ENCODE measurements at regions not wholly inside any gene's neighbourhood (a gene's known extent, or its start where the extent isn't known, plus 50 kb on each side); places are given as distances from the start of the nearest gene placed in this dataset.

GRCh38 chr6:43974643-43975230 lies 152.5 kb downstream of the MRPL14 start:
- H2BK12ac ChIP-seq (ENCODE audit: low read length) = no peak overlapping the region
- H3K9me3 ChIP-seq (ENCODE audit: insufficient read depth, low read depth, low read length) = no peaks in the 10 kb centered on the region
- no peaks in the 10 kb centered on the region for H3K4me1 ChIP-seq (ENCODE audit: control insufficient read depth in 1 of 2, insufficient read depth in 2 of 2, low read length in 2 of 2)
- no peaks in the 10 kb centered on the region for H3K79me2 ChIP-seq (ENCODE audit: control insufficient read depth, insufficient read depth, low read length, poor library complexity)
- H3K4me3 ChIP-seq (ENCODE audit: low read depth, low read length) = no peak overlapping the region
- H3K4me2 ChIP-seq (ENCODE audit: low read length) = no peak overlapping the region
- H3K14ac ChIP-seq (ENCODE audit: low read length) = no peak overlapping the region
- H2BK120ac ChIP-seq (ENCODE audit: insufficient read depth, low read length, poor library complexity) = no peak overlapping the region
- no peak overlapping the region for H3K18ac ChIP-seq (ENCODE audit: low read length)
- H3K9ac ChIP-seq (ENCODE audit: low read length) = no peak overlapping the region
- no peak overlapping the region for H2BK5ac ChIP-seq (ENCODE audit: low read depth, low read length, poor library complexity)
- H3K36me3 ChIP-seq (ENCODE audit: control insufficient read depth in 1 of 2, insufficient read depth in 2 of 2, low read length in 2 of 2) = no peaks in the 10 kb centered on the region
- H4K8ac ChIP-seq (ENCODE audit: low read depth, low read length) = no peak overlapping the region
- no peaks in the 10 kb centered on the region for H3K79me1 ChIP-seq (ENCODE audit: low read length)
- H2AFZ ChIP-seq (ENCODE audit: insufficient read depth, low read length, poor library complexity) = no peak overlapping the region
- H3K27ac ChIP-seq (ENCODE audit: low read depth, low read length) = no peak overlapping the region
- no peak overlapping the region for H4K12ac ChIP-seq (ENCODE audit: low read depth, low read length)
- no CpG with 5 or more reads among the region's 3 CpGs for WGBS (ENCODE audit: extremely low coverage, insufficient coverage, insufficient read length)
- DNase-seq = no peak
- H2AK5ac ChIP-seq (ENCODE audit: low read length) = no peak overlapping the region
- no peak overlapping the region for H3K4ac ChIP-seq (ENCODE audit: low read depth, low read length)
- H3K23ac ChIP-seq (ENCODE audit: low read length) = no peak overlapping the region
- no peak overlapping the region for H4K91ac ChIP-seq (ENCODE audit: low read depth, low read length)
- H3K27me3 ChIP-seq (ENCODE audit: insufficient read depth, low read length) = no peaks in the 10 kb centered on the region

- no peak overlapping the region for H3K18ac ChIP-seq (ENCODE audit: low read length)
- no peak for DNase-seq
- no peak overlapping the region for H3K23ac ChIP-seq (ENCODE audit: low read length)
- no peaks in the 10 kb centered on the region for H3K27me3 ChIP-seq (ENCODE audit: insufficient read depth, low read length)
- H3K9me3 ChIP-seq (ENCODE audit: insufficient read depth, low read depth, low read length) = no peaks in the 10 kb centered on the region
- WGBS (ENCODE audit: extremely low coverage, insufficient coverage, insufficient read length) = no CpG with 5 or more reads among the region's 4 CpGs
- H3K79me1 ChIP-seq (ENCODE audit: low read length) = no peaks in the 10 kb centered on the region
- no peak overlapping the region for H2BK12ac ChIP-seq (ENCODE audit: low read length)
- no peak overlapping the region for H3K4me3 ChIP-seq (ENCODE audit: low read depth, low read length)
- H2BK120ac ChIP-seq (ENCODE audit: insufficient read depth, low read length, poor library complexity) = no peak overlapping the region
- H4K91ac ChIP-seq (ENCODE audit: low read depth, low read length) = no peak overlapping the region
- H3K9ac ChIP-seq (ENCODE audit: low read length) = no peak overlapping the region
- no peaks in the 10 kb centered on the region for H3K4me1 ChIP-seq (ENCODE audit: control insufficient read depth in 1 of 2, insufficient read depth in 2 of 2, low read length in 2 of 2)
- no peak overlapping the region for H2AFZ ChIP-seq (ENCODE audit: insufficient read depth, low read length, poor library complexity)
- no peaks in the 10 kb centered on the region for H3K36me3 ChIP-seq (ENCODE audit: control insufficient read depth in 1 of 2, insufficient read depth in 2 of 2, low read length in 2 of 2)
- no peak overlapping the region for H3K4me2 ChIP-seq (ENCODE audit: low read length)
- H2AK5ac ChIP-seq (ENCODE audit: low read length) = no peak overlapping the region
- no peak overlapping the region for H3K27ac ChIP-seq (ENCODE audit: low read depth, low read length)
- no peak overlapping the region for H3K14ac ChIP-seq (ENCODE audit: low read length)
- no peak overlapping the region for H3K4ac ChIP-seq (ENCODE audit: low read depth, low read length)
- H4K8ac ChIP-seq (ENCODE audit: low read depth, low read length) = no peak overlapping the region
- no peaks in the 10 kb centered on the region for H3K79me2 ChIP-seq (ENCODE audit: control insufficient read depth, insufficient read depth, low read length, poor library complexity)
- no peak overlapping the region for H4K12ac ChIP-seq (ENCODE audit: low read depth, low read length)
- H2BK5ac ChIP-seq (ENCODE audit: low read depth, low read length, poor library complexity) = no peak overlapping the region
Measured at GRCh38 chr6:43973357-43973756, 153.9 kb downstream of the MRPL14 start.

GRCh38 chr6:43972913-43973300 lies 154.3 kb downstream of the MRPL14 start:
- Histone ChIP-seq H3K9me3 (ENCODE audit: insufficient read depth, low read depth, low read length) (no peaks in the 10 kb centered on the region), H3K27me3 (ENCODE audit: insufficient read depth, low read length) (no peaks in the 10 kb centered on the region), H4K8ac (ENCODE audit: low read depth, low read length) (no peak overlapping the region), H3K79me1 (ENCODE audit: low read length) (no peaks in the 10 kb centered on the region), H2BK5ac (ENCODE audit: low read depth, low read length, poor library complexity) (no peak overlapping the region), H4K12ac (ENCODE audit: low read depth, low read length) (no peak overlapping the region), H4K91ac (ENCODE audit: low read depth, low read length) (no peak overlapping the region), H3K27ac (ENCODE audit: low read depth, low read length) (no peak overlapping the region), H2AK5ac (ENCODE audit: low read length) (no peak overlapping the region), H3K36me3 (ENCODE audit: control insufficient read depth in 1 of 2, insufficient read depth in 2 of 2, low read length in 2 of 2) (no peaks in the 10 kb centered on the region), H3K9ac (ENCODE audit: low read length) (no peak overlapping the region), H2BK12ac (ENCODE audit: low read length) (no peak overlapping the region), H3K4me3 (ENCODE audit: low read depth, low read length) (no peak overlapping the region), H3K18ac (ENCODE audit: low read length) (no peak overlapping the region), H3K23ac (ENCODE audit: low read length) (no peak overlapping the region), H3K79me2 (ENCODE audit: control insufficient read depth, insufficient read depth, low read length, poor library complexity) (no peaks in the 10 kb centered on the region), H3K4me1 (ENCODE audit: control insufficient read depth in 1 of 2, insufficient read depth in 2 of 2, low read length in 2 of 2) (no peaks in the 10 kb centered on the region), H3K14ac (ENCODE audit: low read length) (no peak overlapping the region), H3K4ac (ENCODE audit: low read depth, low read length) (no peak overlapping the region), H2BK120ac (ENCODE audit: insufficient read depth, low read length, poor library complexity) (no peak overlapping the region), H3K4me2 (ENCODE audit: low read length) (no peak overlapping the region), H2AFZ (ENCODE audit: insufficient read depth, low read length, poor library complexity) (no peak overlapping the region)
- DNase-seq = no peak
- WGBS (ENCODE audit: extremely low coverage, insufficient coverage, insufficient read length) = no CpG with 5 or more reads among the region's 3 CpGs

- Histone ChIP-seq H2AFZ (ENCODE audit: insufficient read depth, low read length, poor library complexity) (no peak overlapping the region), H3K4ac (ENCODE audit: low read depth, low read length) (no peak overlapping the region), H3K79me1 (ENCODE audit: low read length) (no peaks in the 10 kb centered on the region), H3K27me3 (ENCODE audit: insufficient read depth, low read length) (no peaks in the 10 kb centered on the region), H4K12ac (ENCODE audit: low read depth, low read length) (no peak overlapping the region), H2AK5ac (ENCODE audit: low read length) (no peak overlapping the region), H3K9ac (ENCODE audit: low read length) (no peak overlapping the region), H3K4me1 (ENCODE audit: control insufficient read depth in 1 of 2, insufficient read depth in 2 of 2, low read length in 2 of 2) (no peaks in the 10 kb centered on the region), H2BK12ac (ENCODE audit: low read length) (no peak overlapping the region), H2BK5ac (ENCODE audit: low read depth, low read length, poor library complexity) (no peak overlapping the region), H3K18ac (ENCODE audit: low read length) (no peak overlapping the region), H3K4me2 (ENCODE audit: low read length) (no peak overlapping the region), H3K9me3 (ENCODE audit: insufficient read depth, low read depth, low read length) (no peaks in the 10 kb centered on the region), H3K79me2 (ENCODE audit: control insufficient read depth, insufficient read depth, low read length, poor library complexity) (no peaks in the 10 kb centered on the region), H3K4me3 (ENCODE audit: low read depth, low read length) (no peak overlapping the region), H3K14ac (ENCODE audit: low read length) (no peak overlapping the region), H3K27ac (ENCODE audit: low read depth, low read length) (no peak overlapping the region), H2BK120ac (ENCODE audit: insufficient read depth, low read length, poor library complexity) (no peak overlapping the region), H4K8ac (ENCODE audit: low read depth, low read length) (no peak overlapping the region), H4K91ac (ENCODE audit: low read depth, low read length) (no peak overlapping the region), H3K36me3 (ENCODE audit: control insufficient read depth in 1 of 2, insufficient read depth in 2 of 2, low read length in 2 of 2) (no peaks in the 10 kb centered on the region), H3K23ac (ENCODE audit: low read length) (no peak overlapping the region)
- no CpG with 5 or more reads among the region's 6 CpGs for WGBS (ENCODE audit: extremely low coverage, insufficient coverage, insufficient read length)
- DNase-seq = no peak
Measured at GRCh38 chr6:43972179-43972912, 154.9 kb downstream of the MRPL14 start.

All from trophoblast cell (in vitro differentiated cells and primary cell).